ENCODE measurements at regions not wholly inside any gene's neighbourhood (a gene's known extent, or its start where the extent isn't known, plus 50 kb on each side); places are given as distances from the start of the nearest gene placed in this dataset.

GRCh38 chr21:31410499-31411131 is 66.6 kb upstream of the TIAM1 start:
- Mint-ChIP-seq H3K36me3 (no peaks in the 10 kb centered on the region), H3K4me1 (no peaks in the 10 kb centered on the region), H3K9me3 (no peaks in the 10 kb centered on the region), H3K4me3 (no peak overlapping the region), H3K27ac (no peak overlapping the region), H3K27me3 (no peaks in the 10 kb centered on the region)
- ATAC-seq, result no peak

DNA sequence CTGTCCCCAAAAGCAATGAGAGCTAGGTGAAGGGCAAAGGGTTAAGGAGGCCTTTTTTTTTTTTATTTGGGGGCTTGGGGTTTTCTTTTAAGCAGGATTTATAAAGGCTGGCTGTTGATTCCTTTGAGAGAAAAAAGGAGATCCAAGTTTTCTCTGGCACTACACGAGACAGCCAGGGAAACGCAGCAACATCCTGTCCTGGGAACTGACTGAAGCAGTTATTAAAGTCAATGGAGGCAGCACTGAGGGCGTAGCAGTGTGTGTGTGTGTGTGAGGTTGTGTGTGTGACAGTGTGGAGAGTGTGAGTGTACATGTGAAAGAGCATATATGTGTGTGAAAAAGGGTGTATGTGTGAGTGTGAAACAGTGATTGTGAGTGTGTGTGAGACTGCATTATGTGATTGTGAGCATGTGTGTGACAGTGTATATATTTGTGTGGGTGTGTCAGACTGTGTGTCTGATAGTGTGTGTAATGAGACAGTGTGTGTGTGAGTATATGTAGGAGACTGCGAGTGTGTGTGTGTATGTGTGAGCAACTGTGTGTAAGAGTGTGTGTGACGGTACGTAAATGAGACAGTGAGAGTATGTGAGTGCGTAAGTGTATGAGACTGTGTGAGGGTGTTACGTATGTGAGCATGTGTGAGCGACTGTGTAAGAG is 65.9 kb upstream of the TIAM1 start:
- Mint-ChIP-seq H3K4me1 (no peaks in the 10 kb centered on the region), H3K27ac (no peak overlapping the region), H3K27me3 (no peaks in the 10 kb centered on the region), H3K9me3 (no peaks in the 10 kb centered on the region), H3K36me3 (no peaks in the 10 kb centered on the region), H3K4me3 (no peak overlapping the region)
- no peak for ATAC-seq

DNA sequence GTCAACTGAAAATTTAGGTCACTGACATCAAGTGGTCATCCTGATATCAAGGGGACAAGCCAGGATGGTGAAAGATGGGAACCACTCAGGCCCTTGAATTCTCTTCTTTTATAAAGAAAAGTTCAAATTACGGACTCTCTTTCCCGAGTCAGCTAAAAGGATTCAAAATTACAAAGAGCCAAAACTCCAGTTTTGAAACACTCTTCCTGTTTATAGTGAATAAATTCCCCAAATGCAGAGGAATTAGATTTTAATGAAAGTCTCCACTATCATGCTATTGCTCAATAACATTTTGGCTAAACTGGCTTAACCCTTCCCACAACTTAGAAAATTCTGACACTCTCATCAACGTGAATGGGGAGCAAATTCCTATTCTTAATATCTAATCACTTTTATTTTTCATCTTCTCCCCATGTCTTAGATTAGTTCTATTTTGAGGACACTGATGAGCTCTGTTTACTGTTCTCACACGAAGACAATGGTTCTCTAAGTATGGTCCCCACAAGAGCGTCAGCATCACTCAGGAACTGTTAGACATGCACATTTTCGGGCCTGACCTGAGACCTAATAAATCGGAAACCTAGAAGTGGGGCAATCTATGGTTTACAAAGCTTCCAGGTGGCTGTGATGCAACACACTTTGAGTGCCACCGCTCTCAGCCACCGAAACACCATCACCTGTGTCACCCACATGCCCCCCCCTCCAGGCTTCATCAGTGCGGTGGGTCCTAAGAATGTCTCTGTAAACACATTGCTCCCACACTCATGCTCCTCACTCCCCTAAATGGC is 64.4 kb upstream of the TIAM1 start:
- Mint-ChIP-seq H3K36me3 (no peaks in the 10 kb centered on the region), H3K4me1 (no peaks in the 10 kb centered on the region), H3K27me3 (no peaks in the 10 kb centered on the region), H3K27ac (no peak overlapping the region), H3K4me3 (no peak overlapping the region), H3K9me3 (no peaks in the 10 kb centered on the region)
- no peak for ATAC-seq

GRCh38 chr21:31406510-31406909 is 62.4 kb upstream of the TIAM1 start:
- Mint-ChIP-seq H3K4me3 (no peak overlapping the region), H3K27me3 (no peaks in the 10 kb centered on the region), H3K27ac (no peak overlapping the region), H3K4me1 (no peaks in the 10 kb centered on the region), H3K36me3 (no peaks in the 10 kb centered on the region), H3K9me3 (no peaks in the 10 kb centered on the region)
- ATAC-seq, result no peak

DNA sequence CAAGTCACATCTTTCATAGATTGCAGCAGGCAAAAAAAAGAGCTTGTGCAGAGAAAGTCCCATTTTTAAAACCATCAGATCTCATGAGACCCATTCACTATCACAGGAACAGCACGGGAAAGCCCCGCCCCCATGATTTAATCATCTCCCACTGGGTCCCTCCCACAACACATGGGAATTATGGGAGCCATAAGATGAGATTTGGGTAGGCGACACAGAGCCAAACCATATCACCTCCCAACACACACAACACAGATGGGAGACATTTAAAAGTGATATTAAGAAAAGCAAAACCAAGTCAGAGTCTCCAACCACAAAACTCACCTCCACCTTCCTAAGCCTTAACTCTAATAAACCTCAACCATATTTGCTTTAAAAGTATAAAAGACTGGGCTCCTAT is 61.5 kb upstream of the TIAM1 start:
- H3K9me3 Mint-ChIP-seq, result no peaks in the 10 kb centered on the region
- no peak for ATAC-seq

DNA sequence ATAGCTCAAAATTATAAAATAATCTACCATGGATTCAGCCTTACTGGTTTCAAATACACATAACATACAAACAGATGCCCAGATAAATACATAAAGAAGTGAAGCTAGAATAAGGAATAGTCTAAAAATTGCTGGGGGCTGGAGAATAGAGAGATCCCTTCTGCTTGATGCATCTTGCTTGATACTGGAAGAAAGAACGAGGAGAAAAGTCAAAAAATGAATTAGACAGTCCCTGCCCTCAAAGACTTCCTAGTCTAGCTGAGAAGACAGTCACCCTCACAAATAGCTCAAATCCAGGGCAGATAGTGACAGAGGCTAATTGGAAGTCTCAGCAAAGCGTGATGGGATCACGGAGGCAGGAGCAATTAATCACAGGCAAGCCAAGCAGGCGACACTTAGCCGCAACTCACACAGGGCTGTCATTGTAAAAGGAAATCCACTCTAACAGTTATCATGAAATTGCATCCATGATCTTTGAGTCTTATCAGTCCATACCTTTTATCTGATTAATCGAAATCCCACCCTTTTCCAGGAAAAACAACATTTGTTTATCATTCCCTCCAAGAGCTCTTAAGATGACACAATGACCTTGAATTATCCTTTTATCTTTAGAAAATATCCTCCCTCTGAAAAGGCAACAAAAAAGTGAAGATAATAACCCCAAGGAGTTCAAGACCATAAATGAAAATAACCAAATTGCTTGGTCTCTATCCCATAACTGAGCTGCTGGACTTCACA is 59.7 kb upstream of the TIAM1 start:
- Mint-ChIP-seq H3K36me3 (no peaks in the 10 kb centered on the region), H3K4me1 (no peaks in the 10 kb centered on the region), H3K9me3 (no peaks in the 10 kb centered on the region), H3K27ac (no peak overlapping the region), H3K4me3 (no peak overlapping the region), H3K27me3 (no peaks in the 10 kb centered on the region)
- no peak for ATAC-seq

More for the DNA sequence above, 61.5 kb upstream of the TIAM1 start:
- Mint-ChIP-seq H3K27ac (no peak overlapping the region), H3K36me3 (no peaks in the 10 kb centered on the region), H3K4me1 (no peaks in the 10 kb centered on the region), H3K27me3 (no peaks in the 10 kb centered on the region), H3K4me3 (no peak overlapping the region)

DNA sequence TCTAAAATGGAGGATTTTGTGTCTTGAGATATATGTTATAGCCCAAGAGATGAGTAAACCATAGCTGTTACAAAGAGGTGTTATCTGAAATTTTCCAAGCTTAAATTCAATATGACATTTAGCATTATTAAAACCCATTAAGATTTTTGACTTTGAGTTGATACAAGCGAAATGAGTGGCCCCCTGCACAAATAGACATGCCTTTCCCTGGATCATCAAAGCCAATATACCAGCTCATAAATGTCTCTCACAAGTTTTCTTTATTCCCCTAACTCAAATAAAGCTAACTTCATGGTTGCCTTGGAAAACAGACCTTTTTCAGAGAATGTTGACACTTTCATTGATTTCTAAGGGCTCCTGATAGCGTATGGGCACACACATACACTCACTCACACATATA is 55.5 kb upstream of the TIAM1 start:
- no peaks in the 10 kb centered on the region for H3K36me3 Mint-ChIP-seq
- H3K27ac Mint-ChIP-seq, result no peak overlapping the region
- H3K27me3 Mint-ChIP-seq, result no peaks in the 10 kb centered on the region
- no peak for ATAC-seq
- no peaks in the 10 kb centered on the region for H3K4me1 Mint-ChIP-seq
- no peak overlapping the region for H3K4me3 Mint-ChIP-seq
- no peaks in the 10 kb centered on the region for H3K9me3 Mint-ChIP-seq

GRCh38 chr21:31398574-31398973 is 54.5 kb upstream of the TIAM1 start:
- H3K27me3 Mint-ChIP-seq, result no peaks in the 10 kb centered on the region
- no peaks in the 10 kb centered on the region for H3K9me3 Mint-ChIP-seq
- H3K27ac Mint-ChIP-seq, result no peak overlapping the region
- H3K4me1 Mint-ChIP-seq, result no peaks in the 10 kb centered on the region
- H3K36me3 Mint-ChIP-seq, result no peaks in the 10 kb centered on the region
- no peak overlapping the region for H3K4me3 Mint-ChIP-seq
- no peak for ATAC-seq

GRCh38 chr21:31397939-31398338 is 53.9 kb upstream of the TIAM1 start:
- no peak for ATAC-seq
- Mint-ChIP-seq H3K4me3 (no peak overlapping the region), H3K27me3 (no peaks in the 10 kb centered on the region)

DNA sequence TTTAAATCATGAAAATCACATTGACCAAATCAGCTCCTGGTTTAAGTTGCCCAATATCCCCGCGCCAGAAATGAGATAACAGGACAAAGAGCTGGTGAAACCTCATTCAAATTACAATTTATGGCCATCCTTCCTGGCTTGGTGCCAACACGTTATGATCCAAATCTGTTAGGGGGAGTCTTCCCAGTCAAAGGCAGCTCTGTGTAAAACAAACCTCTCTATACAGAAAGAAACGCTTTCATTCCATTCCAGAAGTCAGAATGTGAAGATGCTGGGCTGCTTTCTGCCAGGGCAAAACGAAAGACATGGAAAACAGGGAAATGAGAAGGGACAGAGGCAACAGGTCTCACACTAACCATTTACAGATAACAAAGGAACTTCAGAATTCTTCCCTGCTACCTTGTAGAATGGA is 53.5 kb upstream of the TIAM1 start:
- H3K36me3 Mint-ChIP-seq, result no peaks in the 10 kb centered on the region
- H3K4me1 Mint-ChIP-seq, result no peaks in the 10 kb centered on the region
- H3K9me3 Mint-ChIP-seq, result no peaks in the 10 kb centered on the region
- no peak for ATAC-seq
- no peak overlapping the region for H3K4me3 Mint-ChIP-seq
- H3K27me3 Mint-ChIP-seq, result no peaks in the 10 kb centered on the region
- H3K27ac Mint-ChIP-seq, result no peak overlapping the region

More at GRCh38 chr21:31397939-31398338, 53.9 kb upstream of the TIAM1 start:
- H3K4me1 Mint-ChIP-seq, result no peaks in the 10 kb centered on the region
- no peak overlapping the region for H3K27ac Mint-ChIP-seq
- no peaks in the 10 kb centered on the region for H3K36me3 Mint-ChIP-seq
- H3K9me3 Mint-ChIP-seq, result no peaks in the 10 kb centered on the region

DNA sequence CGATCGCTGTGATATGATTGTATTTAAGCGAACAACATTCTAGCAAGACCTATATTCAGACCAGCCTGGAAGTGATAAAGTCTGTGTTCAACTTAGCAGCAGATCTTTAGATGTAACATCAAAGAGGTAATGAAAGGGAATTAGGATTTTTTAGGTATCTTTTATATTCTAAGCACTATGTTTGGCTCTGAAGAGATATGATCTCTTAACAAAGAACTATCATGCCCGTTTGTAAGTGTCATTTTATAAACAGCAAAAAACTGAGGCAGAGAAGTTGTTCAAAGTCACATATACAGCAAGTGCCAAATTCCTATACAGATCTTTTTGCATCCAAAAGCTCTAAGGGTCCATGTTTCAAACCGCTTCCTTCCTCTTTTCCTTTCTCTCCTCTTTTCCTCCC is 53.0 kb upstream of the TIAM1 start:
- no peaks in the 10 kb centered on the region for H3K27me3 Mint-ChIP-seq
- no peaks in the 10 kb centered on the region for H3K36me3 Mint-ChIP-seq

DNA sequence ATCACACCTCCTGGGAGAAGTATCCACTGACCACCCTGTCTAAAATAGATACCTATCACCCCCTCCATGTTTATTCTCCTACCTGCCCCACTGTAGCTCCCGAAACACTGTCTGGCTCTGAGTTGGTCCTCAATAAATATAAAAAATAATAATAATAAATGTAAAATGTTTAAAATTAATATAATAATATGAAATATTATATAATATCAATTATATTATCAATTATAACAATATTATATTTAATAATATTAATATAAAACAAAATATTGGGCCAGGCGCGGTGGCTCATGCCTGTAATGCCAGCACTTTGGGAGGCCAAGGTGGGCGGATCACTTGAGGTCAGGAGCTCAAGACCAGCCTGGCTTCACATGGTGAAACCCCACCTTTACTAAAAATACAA is 52.3 kb upstream of the TIAM1 start:
- Mint-ChIP-seq H3K4me3 (no peak overlapping the region), H3K4me1 (no peaks in the 10 kb centered on the region), H3K27me3 (no peaks in the 10 kb centered on the region), H3K27ac (no peak overlapping the region), H3K9me3 (no peaks in the 10 kb centered on the region), H3K36me3 (no peaks in the 10 kb centered on the region)
- ATAC-seq, result no peak

More for the DNA sequence above, 53.0 kb upstream of the TIAM1 start:
- Mint-ChIP-seq H3K9me3 (no peaks in the 10 kb centered on the region), H3K4me3 (no peak overlapping the region), H3K4me1 (no peaks in the 10 kb centered on the region), H3K27ac (no peak overlapping the region)
- no peak for ATAC-seq

DNA sequence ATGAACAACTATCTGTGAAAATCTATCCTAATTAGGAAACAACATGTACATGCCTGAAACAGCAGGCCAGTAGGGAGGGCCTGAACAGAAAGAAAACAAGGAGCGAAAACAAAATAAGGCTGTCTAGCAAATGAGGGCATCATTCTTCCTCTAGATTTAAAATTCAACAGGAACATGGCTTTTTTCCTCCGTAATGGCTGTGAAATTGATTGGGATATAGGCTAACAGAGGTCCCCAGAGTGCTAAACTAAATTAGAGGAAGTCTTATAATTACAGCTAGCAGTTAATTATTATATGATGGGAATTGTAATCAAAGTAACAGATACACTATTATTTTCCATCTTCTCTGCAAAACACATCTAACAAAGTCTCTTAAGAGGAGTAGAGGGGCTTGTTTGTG is 51.7 kb upstream of the TIAM1 start:
- no peak for ATAC-seq
- no peaks in the 10 kb centered on the region for H3K4me1 Mint-ChIP-seq
- H3K36me3 Mint-ChIP-seq, result no peaks in the 10 kb centered on the region
- H3K4me3 Mint-ChIP-seq, result no peak overlapping the region
- H3K9me3 Mint-ChIP-seq, result no peaks in the 10 kb centered on the region
- H3K27ac Mint-ChIP-seq, result no peak overlapping the region
- no peaks in the 10 kb centered on the region for H3K27me3 Mint-ChIP-seq

DNA sequence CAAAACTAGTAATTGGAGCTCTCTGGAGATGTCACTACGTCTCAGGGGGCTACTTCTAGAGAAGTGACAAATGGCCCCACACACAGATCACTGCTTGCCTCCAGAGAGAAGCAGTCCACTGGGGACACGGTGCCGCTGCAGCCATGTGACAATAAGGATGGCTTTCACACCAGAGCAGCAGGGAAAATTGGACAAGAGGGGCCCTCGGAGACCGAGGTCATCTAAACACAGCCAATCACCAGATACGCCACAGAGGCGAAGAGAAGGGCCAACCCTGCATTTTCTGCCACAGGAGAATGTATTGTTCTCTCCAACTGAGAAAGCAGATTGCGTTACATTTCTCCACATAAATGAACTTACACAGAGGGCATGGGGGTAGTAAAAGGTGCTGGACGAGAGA is 51.2 kb upstream of the TIAM1 start:
- Mint-ChIP-seq H3K4me3 (no peak overlapping the region), H3K36me3 (no peaks in the 10 kb centered on the region), H3K9me3 (no peaks in the 10 kb centered on the region), H3K27ac (no peak overlapping the region), H3K4me1 (no peaks in the 10 kb centered on the region), H3K27me3 (no peaks in the 10 kb centered on the region)
- ATAC-seq, result no peak

DNA sequence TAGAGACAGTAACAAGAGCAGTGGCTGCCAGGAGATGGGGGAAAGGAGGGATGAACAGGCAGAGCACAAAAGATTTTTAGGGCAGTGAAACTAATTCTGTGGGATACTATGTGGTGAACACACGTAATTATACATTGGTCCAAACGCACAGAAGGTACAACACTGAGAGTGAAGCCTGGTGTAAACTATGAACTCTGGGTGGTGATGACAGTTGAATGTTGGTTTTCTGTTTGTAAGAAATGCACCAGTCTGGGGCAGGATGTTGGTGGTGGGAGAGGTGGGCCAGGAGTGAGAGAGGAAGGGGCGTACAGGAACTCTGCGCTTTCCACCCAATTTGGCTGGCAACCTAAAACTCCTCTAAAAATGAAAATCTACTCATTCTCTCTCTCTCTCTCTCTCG is 50.2 kb upstream of the TIAM1 start:
- Mint-ChIP-seq H3K27ac (no peak overlapping the region), H3K4me3 (no peak overlapping the region), H3K36me3 (no peaks in the 10 kb centered on the region), H3K9me3 (no peaks in the 10 kb centered on the region), H3K27me3 (no peaks in the 10 kb centered on the region), H3K4me1 (no peaks in the 10 kb centered on the region)
- ATAC-seq, result no peak

Data from stimulated activated memory B cell treated with anti-CD40 and anti-IgM and Interleukin-4, amounts not matched to agents 10 μg/mL and 1 μg/mL and 100 μg/mL, for 72 hours (primary cell).